A549 (cell line): ENCODE measurements at regions not wholly inside any gene's neighbourhood (a gene's known extent, or its start where the extent isn't known, plus 50 kb on each side); places are given as distances from the start of the nearest gene placed in this dataset.

Source experiments
- ATAC-seq, 2 experiments: fragments of 200-7000 bp in 1 of 2; fragments of >200 bp in 1 of 2; cut with Nextera tagmentation in 1 of 2; cut with Tn5 transposase in 1 of 2; 3 replicates each; pipeline versions ENCODE4 v1.8.0 to v1.9.1; 2018 to 2020; ENCODE audit warnings: mild to moderate bottlenecking in 1 of 2, moderate library complexity in 1 of 2
- CTCF ChIA-PET: fragments of 300-600 bp; sonication (Branson Sonifier 250); formaldehyde crosslinking; extraction: SDS; loops from one replicate; lab custom pipeline; 2021; ENCODE audit warnings: antibody characterized with exemption, inconsistent platforms; lab: Yijun Ruan, JAX
- POLR2A ChIA-PET: fragments of 350-600 bp; formaldehyde crosslinking; extraction: SDS; loops from one replicate; lab custom pipeline; 2021; ENCODE audit warnings: antibody characterized with exemption, inconsistent platforms; lab: Yijun Ruan, JAX
- DNase-seq, 2 experiments: peaks; one replicate each; pipeline versions ENCODE4 v3.0.0 to v3.0.0-alpha.2; 2011 to 2016; ENCODE audit warnings: low read depth in 1 of 2, low spot score in 1 of 2
- FAIRE-seq: peaks from 2 replicates; lab custom pipeline; 2011; peaks lifted over from hg19 to GRCh38; lab: Jason Lieb, UNC
- H3K27ac ChIP-seq, 2 experiments: fragments of >200 bp; sonication (Bioruptor Twin); formaldehyde crosslinking; 3 replicates each; pipeline ENCODE4 v1.5.1; 2016 to 2017
- H3K4me1 ChIP-seq: fragments of >200 bp; sonication (Bioruptor Twin); formaldehyde crosslinking; 3 replicates; pipeline ENCODE4 v1.6.1; 2016
- H3K4me2 ChIP-seq: fragments of >200 bp; sonication (Bioruptor Twin); formaldehyde crosslinking; 3 replicates; pipeline ENCODE4 v1.6.1; 2016
- H3K4me3 ChIP-seq: fragments of >200 bp; sonication (Bioruptor Twin); formaldehyde crosslinking; 3 replicates; pipeline ENCODE4 v1.5.1; 2016
- H3K9me3 ChIP-seq: fragments of >200 bp; sonication (Bioruptor Twin); formaldehyde crosslinking; 3 replicates; pipeline ENCODE4 v1.6.1; 2016
- CHD2 ChIP-seq: fragments of 150-350 bp; IDR thresholded peaks from 2 replicates; pipeline ENCODE4 v1.6.1; 2014; ENCODE audit warnings: low read length; ENCODE audit not compliant: partially characterized antibody
- EHMT2 ChIP-seq: fragments of 200-600 bp; sonication (generic); IDR thresholded peaks from 2 replicates; pipeline ENCODE4 v1.6.1; 2016; ENCODE audit warnings: antibody characterized with exemption, low read depth, mild to moderate bottlenecking, moderate library complexity
- FOSB ChIP-seq: fragments of 250-450 bp; sonication (Bioruptor Pico); IDR thresholded peaks from 2 replicates; pipeline ENCODE4 v1.5.0; 2020; ENCODE audit warnings: mild to moderate bottlenecking, moderate library complexity
- FOSL2 ChIP-seq, 2 experiments: fragments of 450-650 bp in 1 of 2; fragments of >200 bp in 1 of 2; sonication (Bioruptor Twin) in 1 of 2; formaldehyde crosslinking; IDR thresholded peaks; 2 replicates each; pipeline versions ENCODE4 v1.5.0 to v1.6.1; 2016 to 2020; ENCODE audit warnings: mild to moderate bottlenecking in 1 of 2, moderate library complexity in 1 of 2
- HDAC2 ChIP-seq: fragments of 200-600 bp; sonication (generic); IDR thresholded peaks from 2 replicates; pipeline ENCODE4 v1.6.1; 2016
- HOXB5 ChIP-seq: fragments of 250-450 bp; sonication (Bioruptor Pico); IDR thresholded peaks from 2 replicates; pipeline ENCODE4 v1.5.0; 2020; ENCODE audit warnings: mild to moderate bottlenecking, moderate library complexity
- JUN ChIP-seq, 2 experiments: fragments of >200 bp; sonication (Bioruptor Twin); formaldehyde crosslinking; IDR thresholded peaks; 2 replicates in 1 of 2; 3 replicates in 1 of 2; pipeline ENCODE4 v1.6.1; 2016 to 2017
- MAZ ChIP-seq: fragments of 150-350 bp; IDR thresholded peaks from 2 replicates; pipeline ENCODE4 v1.6.1; 2014; ENCODE audit warnings: antibody characterized with exemption, low read depth, low read length, borderline replicate concordance
- PHF8 ChIP-seq: fragments of 200-600 bp; sonication (generic); IDR thresholded peaks from 2 replicates; pipeline ENCODE4 v1.6.1; 2016; ENCODE audit warnings: low read depth, mild to moderate bottlenecking, antibody characterized with exemption, moderate library complexity, borderline replicate concordance
- RAD21 ChIP-seq, 2 experiments: fragments of >200 bp in 1 of 2; sonication (Bioruptor Twin) in 1 of 2; formaldehyde crosslinking in 1 of 2; IDR thresholded peaks in 1 of 2; conservative IDR thresholded peaks in 1 of 2; 2 replicates in 1 of 2; 3 replicates in 1 of 2; pipeline ENCODE4 v1.6.1; 2012 to 2018; ENCODE audit warnings: inconsistent platforms in 1 of 2
- RCOR1 ChIP-seq: fragments of 150-350 bp; IDR thresholded peaks from 2 replicates; pipeline ENCODE4 v1.6.1; 2014; ENCODE audit warnings: antibody characterized with exemption, low read length, low read depth
- RFX5 ChIP-seq: fragments of 450-650 bp; IDR thresholded peaks from 2 replicates; pipeline ENCODE4 v1.7.1; 2014; ENCODE audit warnings: antibody characterized with exemption, mild to moderate bottlenecking, moderate library complexity
- RNF2 ChIP-seq: fragments of 200-600 bp; sonication (generic); IDR thresholded peaks from 2 replicates; pipeline ENCODE4 v1.6.1; 2016; ENCODE audit warnings: low read depth, mild to moderate bottlenecking, antibody characterized with exemption, moderate library complexity, borderline replicate concordance
- SMC3 ChIP-seq: fragments of >200 bp; sonication (Bioruptor Twin); formaldehyde crosslinking; IDR thresholded peaks from 3 replicates; pipeline ENCODE4 v1.6.1; 2018; ENCODE audit warnings: inconsistent platforms
- ZNF302 ChIP-seq: fragments of 250-450 bp; sonication (Bioruptor Pico); IDR thresholded peaks from 2 replicates; pipeline ENCODE4 v1.9.0; 2021; ENCODE audit warnings: inconsistent platforms, mild to moderate bottlenecking, moderate library complexity
- WGBS: methylation state at CpG from one replicate; pipeline ENCODE4 v1.1.6; 2017; ENCODE audit errors: missing lambda C conversion rate; 5-methylcytosine and 5-hydroxymethylcytosine counted together
- TF ChIP-seq, protein P1 (sequence below): fragments of 250-450 bp; sonication (Bioruptor Pico); IDR thresholded peaks from 2 replicates; pipeline ENCODE4 v1.5.0; 2021; ENCODE audit warnings: mild to moderate bottlenecking, moderate library complexity, borderline replicate concordance
- TF ChIP-seq, protein P2 (sequence below): IDR thresholded peaks from 2 replicates; pipeline ENCODE4 v1.6.1; 2012; ENCODE audit warnings: low read depth, borderline replicate concordance
- TF ChIP-seq, protein P3 (sequence below): IDR thresholded peaks from 2 replicates; pipeline ENCODE4 v1.6.1; 2012
- TF ChIP-seq, protein P4 (sequence below): fragments of 250-450 bp; sonication (Bioruptor Pico); IDR thresholded peaks from 2 replicates; pipeline ENCODE4 v1.5.0; 2020; ENCODE audit warnings: low read depth, mild to moderate bottlenecking, moderate library complexity
- TF ChIP-seq, protein P5 (sequence below): fragments of 200-600 bp; sonication (generic); IDR thresholded peaks from 2 replicates; pipeline ENCODE4 v1.6.1; 2016; ENCODE audit warnings: antibody characterized with exemption, mild to moderate bottlenecking, moderate library complexity
- TF ChIP-seq, protein P6 (sequence below): fragments of >200 bp; sonication (Bioruptor Twin); formaldehyde crosslinking; IDR thresholded peaks from 3 replicates; pipeline ENCODE4 v1.6.1; 2016

DNA sequence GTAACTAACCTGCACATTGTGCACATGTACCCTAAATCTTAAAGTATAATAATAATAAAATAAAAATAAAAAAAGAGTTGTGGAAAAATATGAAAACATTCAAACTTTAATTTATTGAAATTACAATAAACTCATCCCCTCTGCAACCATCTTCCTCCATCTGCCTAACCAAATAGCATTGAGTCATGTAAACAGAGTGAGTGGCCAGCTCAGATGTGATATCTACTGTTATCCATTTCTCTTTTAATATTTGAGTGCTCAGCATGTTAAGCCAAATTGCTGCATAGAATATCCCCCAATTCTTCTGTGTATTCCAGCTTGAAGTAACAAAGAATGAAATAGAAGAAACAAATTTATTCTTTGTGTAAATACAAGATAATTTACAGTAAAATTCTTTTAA lies 124.4 kb upstream of the HMHB1 start:
- DNase-seq (no peak), ATAC-seq (no peak), FAIRE-seq (no peak)
- ChIA-PET CTCF (no interaction called here), POLR2A (no interaction called here)
- no peak overlapping the region for H3K4me2 ChIP-seq
- no peak overlapping the region for H3K4me3 ChIP-seq
- peaks cover 21% of the 10 kb centered on the region for H3K4me1 ChIP-seq
- peaks cover 12% of the 10 kb centered on the region; the same call in 1 of the 3 replicates for H3K9me3 ChIP-seq
- no peak overlapping the region for H3K27ac ChIP-seq
- TF ChIP-seq ZNF302 (CRISPR knock-in tag) (no peak), FOSL2 (IDR thresholded peaks at IDR 0.05) (no peak), FOSL2 (CRISPR knock-in tag; IDR thresholded peaks at IDR 0.05) (no peak), HOXB5 (no peak), HDAC2 (no peak), PHF8 (no peak), MAZ (no peak)
- TF ChIP-seq, protein P1, sequence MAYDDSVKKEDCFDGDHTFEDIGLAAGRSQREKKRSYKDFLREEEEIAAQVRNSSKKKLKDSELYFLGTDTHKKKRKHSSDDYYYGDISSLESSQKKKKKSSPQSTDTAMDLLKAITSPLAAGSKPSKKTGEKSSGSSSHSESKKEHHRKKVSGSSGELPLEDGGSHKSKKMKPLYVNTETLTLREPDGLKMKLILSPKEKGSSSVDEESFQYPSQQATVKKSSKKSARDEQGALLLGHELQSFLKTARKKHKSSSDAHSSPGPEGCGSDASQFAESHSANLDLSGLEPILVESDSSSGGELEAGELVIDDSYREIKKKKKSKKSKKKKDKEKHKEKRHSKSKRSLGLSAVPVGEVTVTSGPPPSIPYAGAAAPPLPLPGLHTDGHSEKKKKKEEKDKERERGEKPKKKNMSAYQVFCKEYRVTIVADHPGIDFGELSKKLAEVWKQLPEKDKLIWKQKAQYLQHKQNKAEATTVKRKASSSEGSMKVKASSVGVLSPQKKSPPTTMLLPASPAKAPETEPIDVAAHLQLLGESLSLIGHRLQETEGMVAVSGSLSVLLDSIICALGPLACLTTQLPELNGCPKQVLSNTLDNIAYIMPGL (CRISPR knock-in tag) = no peak

DNA sequence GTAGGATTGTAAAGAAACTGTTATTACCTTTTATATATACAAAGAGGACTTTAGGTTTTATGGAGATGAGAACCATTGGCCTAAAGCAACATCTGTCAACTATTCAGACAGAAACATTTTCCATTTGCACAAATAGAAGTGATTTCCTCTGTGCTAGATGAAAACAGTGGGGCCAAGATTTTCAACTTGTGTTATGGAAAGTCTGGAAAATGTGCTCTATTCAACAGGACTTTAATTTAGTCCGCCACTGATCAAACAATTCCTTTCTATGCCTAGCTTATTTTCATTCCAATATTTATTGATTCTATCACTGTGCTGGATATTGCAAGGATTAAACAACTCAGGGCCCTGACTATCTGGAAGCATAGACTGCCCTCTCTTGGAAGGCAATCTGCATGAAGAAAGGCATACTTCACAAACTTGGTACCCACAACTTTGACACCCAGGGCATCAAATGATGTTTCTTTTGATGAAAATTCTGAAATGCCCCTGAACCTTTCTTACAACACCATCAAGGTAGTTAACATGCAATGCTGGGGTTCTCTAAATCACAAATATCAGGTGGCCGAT lies 126.6 kb upstream of the HMHB1 start:
- ChIA-PET CTCF (interaction anchor here (0.6 to 1.2 kb wide), 4 partner anchors 11 to 1779 kb away, joined by 3 to 5 read pairs (median 4); no protein-coding TSS in a partner anchor), POLR2A (no interaction called here)
- Histone ChIP-seq H3K27ac (0 out of 6 replicates have a peak overlapping the region, but pooled peaks have one; percentile 1 to 29), H3K9me3 (peaks cover 12% of the 10 kb centered on the region; the same call in 1 of the 3 replicates), H3K4me1 (peaks cover 43% of the 10 kb centered on the region), H3K4me3 (no peak overlapping the region), H3K4me2 (no peak overlapping the region)
- ATAC-seq (no peak), DNase-seq (peak in 1 of 2 experiments; percentile 39), FAIRE-seq (no peak)
- 95% methylated on average over 2 of the region's 2 CpGs for WGBS
- no peak for TF ChIP-seq RNF2
- TF ChIP-seq FOSL2 (IDR thresholded peaks at IDR 0.05) = no peak
- TF ChIP-seq FOSL2 (CRISPR knock-in tag; IDR thresholded peaks at IDR 0.05) = no peak
- TF ChIP-seq, protein P2, sequence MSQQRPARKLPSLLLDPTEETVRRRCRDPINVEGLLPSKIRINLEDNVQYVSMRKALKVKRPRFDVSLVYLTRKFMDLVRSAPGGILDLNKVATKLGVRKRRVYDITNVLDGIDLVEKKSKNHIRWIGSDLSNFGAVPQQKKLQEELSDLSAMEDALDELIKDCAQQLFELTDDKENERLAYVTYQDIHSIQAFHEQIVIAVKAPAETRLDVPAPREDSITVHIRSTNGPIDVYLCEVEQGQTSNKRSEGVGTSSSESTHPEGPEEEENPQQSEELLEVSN = no peak
- no peak for TF ChIP-seq RFX5
- TF ChIP-seq HDAC2 = no peak
- TF ChIP-seq EHMT2 = no peak
- peak; percentile 50 to 57 for TF ChIP-seq RAD21 (conservative IDR thresholded peaks at IDR 0.05 in 1 of 2, IDR thresholded peaks at IDR 0.05 in 1 of 2)
- TF ChIP-seq CHD2 = no peak

DNA sequence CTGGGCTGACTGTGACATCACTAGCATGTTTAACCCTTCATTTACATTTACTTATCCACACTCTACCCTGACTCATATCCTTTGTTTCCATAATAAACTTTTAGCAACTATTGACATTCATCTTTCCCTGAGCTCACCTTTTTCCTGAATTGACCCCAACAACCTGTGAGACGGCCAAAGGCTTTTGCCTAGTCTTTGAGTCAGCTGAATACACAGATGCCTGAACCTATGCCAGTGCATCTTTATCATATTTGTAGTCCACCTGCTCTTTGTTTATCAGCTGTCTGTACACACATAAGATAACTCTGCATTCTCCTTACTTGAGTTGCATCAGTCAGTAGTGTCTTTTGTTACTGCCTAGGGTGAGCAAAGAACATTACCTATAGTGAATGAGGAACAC lies 128.5 kb upstream of the HMHB1 start:
- peak overlapping the region; percentile 41 to 68; a peak in 5 of 6 replicates for H3K27ac ChIP-seq
- DNase-seq (peak in 1 of 2 experiments; percentile 79), FAIRE-seq (no peak), ATAC-seq (peak; percentile 54 to 56; a peak in 5 of 6 replicates)
- CTCF ChIA-PET = interaction anchor here (1.0 to 1.2 kb wide), 2 partner anchors 285 to 761 kb away, joined by 3 to 4 read pairs; no protein-coding TSS in a partner anchor
- H3K4me1 ChIP-seq = peaks cover 55% of the 10 kb centered on the region
- no peaks in the 10 kb centered on the region for H3K9me3 ChIP-seq
- POLR2A ChIA-PET = interaction anchor here (0.8 to 1.6 kb wide), 3 partner anchors 279 to 487 kb away, joined by 3 to 4 read pairs (median 4); partner anchors contain the start of genes KCTD16, NR3C1 and YIPF5
- no peak overlapping the region for H3K4me3 ChIP-seq
- WGBS = 13% methylated on average over 1 of the region's 1 CpG
- peak overlapping the region; percentile 21; the same call in 2 of the 3 replicates for H3K4me2 ChIP-seq
- TF ChIP-seq, protein P3, sequence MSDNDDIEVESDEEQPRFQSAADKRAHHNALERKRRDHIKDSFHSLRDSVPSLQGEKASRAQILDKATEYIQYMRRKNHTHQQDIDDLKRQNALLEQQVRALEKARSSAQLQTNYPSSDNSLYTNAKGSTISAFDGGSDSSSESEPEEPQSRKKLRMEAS = peak; percentile 32; the same call in 1 of the 2 replicates
- TF ChIP-seq, protein P4, sequence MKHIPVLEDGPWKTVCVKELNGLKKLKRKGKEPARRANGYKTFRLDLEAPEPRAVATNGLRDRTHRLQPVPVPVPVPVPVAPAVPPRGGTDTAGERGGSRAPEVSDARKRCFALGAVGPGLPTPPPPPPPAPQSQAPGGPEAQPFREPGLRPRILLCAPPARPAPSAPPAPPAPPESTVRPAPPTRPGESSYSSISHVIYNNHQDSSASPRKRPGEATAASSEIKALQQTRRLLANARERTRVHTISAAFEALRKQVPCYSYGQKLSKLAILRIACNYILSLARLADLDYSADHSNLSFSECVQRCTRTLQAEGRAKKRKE = no peak
- TF ChIP-seq, protein P5, sequence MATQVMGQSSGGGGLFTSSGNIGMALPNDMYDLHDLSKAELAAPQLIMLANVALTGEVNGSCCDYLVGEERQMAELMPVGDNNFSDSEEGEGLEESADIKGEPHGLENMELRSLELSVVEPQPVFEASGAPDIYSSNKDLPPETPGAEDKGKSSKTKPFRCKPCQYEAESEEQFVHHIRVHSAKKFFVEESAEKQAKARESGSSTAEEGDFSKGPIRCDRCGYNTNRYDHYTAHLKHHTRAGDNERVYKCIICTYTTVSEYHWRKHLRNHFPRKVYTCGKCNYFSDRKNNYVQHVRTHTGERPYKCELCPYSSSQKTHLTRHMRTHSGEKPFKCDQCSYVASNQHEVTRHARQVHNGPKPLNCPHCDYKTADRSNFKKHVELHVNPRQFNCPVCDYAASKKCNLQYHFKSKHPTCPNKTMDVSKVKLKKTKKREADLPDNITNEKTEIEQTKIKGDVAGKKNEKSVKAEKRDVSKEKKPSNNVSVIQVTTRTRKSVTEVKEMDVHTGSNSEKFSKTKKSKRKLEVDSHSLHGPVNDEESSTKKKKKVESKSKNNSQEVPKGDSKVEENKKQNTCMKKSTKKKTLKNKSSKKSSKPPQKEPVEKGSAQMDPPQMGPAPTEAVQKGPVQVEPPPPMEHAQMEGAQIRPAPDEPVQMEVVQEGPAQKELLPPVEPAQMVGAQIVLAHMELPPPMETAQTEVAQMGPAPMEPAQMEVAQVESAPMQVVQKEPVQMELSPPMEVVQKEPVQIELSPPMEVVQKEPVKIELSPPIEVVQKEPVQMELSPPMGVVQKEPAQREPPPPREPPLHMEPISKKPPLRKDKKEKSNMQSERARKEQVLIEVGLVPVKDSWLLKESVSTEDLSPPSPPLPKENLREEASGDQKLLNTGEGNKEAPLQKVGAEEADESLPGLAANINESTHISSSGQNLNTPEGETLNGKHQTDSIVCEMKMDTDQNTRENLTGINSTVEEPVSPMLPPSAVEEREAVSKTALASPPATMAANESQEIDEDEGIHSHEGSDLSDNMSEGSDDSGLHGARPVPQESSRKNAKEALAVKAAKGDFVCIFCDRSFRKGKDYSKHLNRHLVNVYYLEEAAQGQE = no peak
- no peak for TF ChIP-seq HDAC2
- peak; percentile 19; the same call in 1 of the 3 replicates for TF ChIP-seq SMC3
- no peak for TF ChIP-seq PHF8
- TF ChIP-seq RCOR1 = no peak
- peak in 1 of 2 experiments; percentile 32; a peak in 1 of 5 replicates for TF ChIP-seq JUN (IDR thresholded peaks at IDR 0.05)
- peak in 1 of 2 experiments; percentile 9; a peak in 1 of 5 replicates for TF ChIP-seq RAD21 (conservative IDR thresholded peaks at IDR 0.05 in 1 of 2, IDR thresholded peaks at IDR 0.05 in 1 of 2)
- peak; percentile 25; the same call in 1 of the 2 replicates for TF ChIP-seq FOSL2 (IDR thresholded peaks at IDR 0.05)
- TF ChIP-seq FOSL2 (CRISPR knock-in tag; IDR thresholded peaks at IDR 0.05) = peak; percentile 72
- no peak for TF ChIP-seq FOSB (CRISPR knock-in tag)
- TF ChIP-seq, protein P6, sequence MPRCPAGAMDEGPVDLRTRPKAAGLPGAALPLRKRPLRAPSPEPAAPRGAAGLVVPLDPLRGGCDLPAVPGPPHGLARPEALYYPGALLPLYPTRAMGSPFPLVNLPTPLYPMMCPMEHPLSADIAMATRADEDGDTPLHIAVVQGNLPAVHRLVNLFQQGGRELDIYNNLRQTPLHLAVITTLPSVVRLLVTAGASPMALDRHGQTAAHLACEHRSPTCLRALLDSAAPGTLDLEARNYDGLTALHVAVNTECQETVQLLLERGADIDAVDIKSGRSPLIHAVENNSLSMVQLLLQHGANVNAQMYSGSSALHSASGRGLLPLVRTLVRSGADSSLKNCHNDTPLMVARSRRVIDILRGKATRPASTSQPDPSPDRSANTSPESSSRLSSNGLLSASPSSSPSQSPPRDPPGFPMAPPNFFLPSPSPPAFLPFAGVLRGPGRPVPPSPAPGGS = no peak; the same call in 2 of the 3 replicates
